Smooth muscle cell (in vitro differentiated cells): ENCODE measurements at regions not wholly inside any gene's neighbourhood (a gene's known extent, or its start where the extent isn't known, plus 50 kb on each side); places are given as distances from the start of the nearest gene placed in this dataset.
"Not testable (repeated sequence)": the region's sequence is repeated elsewhere in the genome, so short reads cannot be mapped to it uniquely, and the experiment has no call there.

Source experiments
- DNase-seq: peaks from one replicate; lab custom pipeline; 2025; ENCODE audit not compliant: unreplicated experiment; lab: John Stamatoyannopoulos, UW
- H2AFZ ChIP-seq: fragments of 200-600 bp; sonication (generic); 2 replicates; pipeline ENCODE4 v1.6.0; 2016; ENCODE audit warnings: antibody characterized with exemption, low read depth, mild to moderate bottlenecking
- H3F3A ChIP-seq: fragments of 200-600 bp; sonication (generic); 2 replicates; pipeline ENCODE4 v1.6.0; 2017; ENCODE audit warnings: antibody characterized with exemption, low read depth
- H3K27ac ChIP-seq: fragments of 200-600 bp; sonication (generic); 2 replicates; pipeline ENCODE4 v1.5.1; 2016; ENCODE audit warnings: low read depth, mild to moderate bottlenecking
- H3K27me3 ChIP-seq: fragments of 200-600 bp; sonication (generic); 2 replicates; pipeline ENCODE4 v1.6.1; 2016; ENCODE audit warnings: low read depth, mild to moderate bottlenecking
- H3K36me3 ChIP-seq: fragments of 200-600 bp; sonication (generic); 2 replicates; pipeline ENCODE4 v1.5.1; 2016; ENCODE audit warnings: low read depth
- H3K4me1 ChIP-seq: fragments of 200-600 bp; sonication (generic); 2 replicates; pipeline ENCODE4 v1.5.1; 2016; ENCODE audit warnings: low read depth
- H3K4me2 ChIP-seq: fragments of 200-600 bp; sonication (generic); 2 replicates; pipeline ENCODE4 v1.6.0; 2016; ENCODE audit warnings: mild to moderate bottlenecking
- H3K4me3 ChIP-seq: fragments of 200-600 bp; sonication (generic); 2 replicates; pipeline ENCODE4 v1.5.1; 2016; ENCODE audit warnings: mild to moderate bottlenecking
- H3K79me2 ChIP-seq: fragments of 200-600 bp; sonication (generic); 2 replicates; pipeline ENCODE4 v1.6.0; 2016; ENCODE audit warnings: low read depth, mild to moderate bottlenecking
- H3K9ac ChIP-seq: fragments of 200-600 bp; sonication (generic); 2 replicates; pipeline ENCODE4 v1.6.0; 2016; ENCODE audit warnings: low read depth
- H3K9me3 ChIP-seq: fragments of 200-600 bp; sonication (generic); replicated peaks from 2 replicates; pipeline ENCODE4 v1.5.1; 2016; ENCODE audit warnings: low read depth
- H4K20me1 ChIP-seq: fragments of 200-600 bp; sonication (generic); 2 replicates; pipeline ENCODE4 v1.6.0; 2016; ENCODE audit warnings: low read depth
- CTCF ChIP-seq: fragments of 200-600 bp; sonication (generic); IDR thresholded peaks from 2 replicates; pipeline ENCODE4 v1.5.1; 2017; ENCODE audit warnings: borderline replicate concordance, mild to moderate bottlenecking, antibody characterized with exemption; ENCODE audit not compliant: insufficient read depth, poor library complexity, severe bottlenecking
- WGBS: methylation state at CpG from one replicate; pipeline ENCODE4 v1.1.7; 2016; ENCODE audit warnings: low lambda C conversion rate; 5-methylcytosine and 5-hydroxymethylcytosine counted together

- H3K9ac ChIP-seq, H3K9me3 ChIP-seq, H3K4me2 ChIP-seq, DNase-seq, H3K27ac ChIP-seq, H3K36me3 ChIP-seq, H2AFZ ChIP-seq, H4K20me1 ChIP-seq, H3K4me1 ChIP-seq, H3K4me3 ChIP-seq, H3K27me3 ChIP-seq, H3K79me2 ChIP-seq, H3F3A ChIP-seq: not testable (repeated sequence)
- 65% methylated on average over 14 of the region's 17 CpGs for WGBS
Observed at GRCh38 chr14:106234525-106235254, 708.3 kb downstream of the TMEM121 start.

GRCh38 chr14:106235356-106236159 lies 709.2 kb downstream of the TMEM121 start:
- Histone ChIP-seq H3K9ac (no peak overlapping the region), H4K20me1 (no peaks in the 10 kb centered on the region), H3K36me3 (no peaks in the 10 kb centered on the region), H3K4me3 (no peak overlapping the region), H3F3A (no peaks in the 10 kb centered on the region), H3K27ac (no peak overlapping the region), H3K4me2 (no peak overlapping the region), H3K79me2 (no peaks in the 10 kb centered on the region), H3K9me3 (peaks cover 2% of the 10 kb centered on the region), H3K27me3 (no peaks in the 10 kb centered on the region), H3K4me1 (no peaks in the 10 kb centered on the region), H2AFZ (no peak overlapping the region)
- WGBS = 61% methylated on average over 10 of the region's 10 CpGs
- no peak for DNase-seq
- no peak for TF ChIP-seq CTCF

- Histone ChIP-seq H3F3A (no peaks in the 10 kb centered on the region), H3K9me3 (peaks cover 3% of the 10 kb centered on the region), H3K9ac (no peak overlapping the region), H3K4me1 (no peaks in the 10 kb centered on the region), H4K20me1 (no peaks in the 10 kb centered on the region), H3K27ac (no peak overlapping the region), H3K4me3 (no peak overlapping the region), H2AFZ (no peak overlapping the region), H3K4me2 (no peak overlapping the region), H3K79me2 (no peaks in the 10 kb centered on the region), H3K27me3 (no peaks in the 10 kb centered on the region), H3K36me3 (no peaks in the 10 kb centered on the region)
- WGBS = 40% methylated on average over 6 of the region's 6 CpGs
- DNase-seq = no peak
- no peak for TF ChIP-seq CTCF
Observed at GRCh38 chr14:106248321-106249192, 722.2 kb downstream of the TMEM121 start.

GRCh38 chr14:106253995-106254394 lies 727.6 kb downstream of the TMEM121 start:
- WGBS = 76% methylated on average over 5 of the region's 5 CpGs
- not testable (repeated sequence) for H3K27ac ChIP-seq, H3K79me2 ChIP-seq, H3K9ac ChIP-seq, H3K27me3 ChIP-seq, H3K9me3 ChIP-seq, H3K4me2 ChIP-seq, H4K20me1 ChIP-seq, H3K4me1 ChIP-seq, H3K36me3 ChIP-seq, H2AFZ ChIP-seq, H3K4me3 ChIP-seq, DNase-seq, H3F3A ChIP-seq

- H3K4me2 ChIP-seq, H2AFZ ChIP-seq, H3K4me1 ChIP-seq, H3K4me3 ChIP-seq, DNase-seq, H3K9ac ChIP-seq, H3K36me3 ChIP-seq, H3K27me3 ChIP-seq, H4K20me1 ChIP-seq, H3K79me2 ChIP-seq, H3K27ac ChIP-seq, H3F3A ChIP-seq: not testable (repeated sequence)
- peaks cover 10% of the 10 kb centered on the region for H3K9me3 ChIP-seq
- 54% methylated on average over 16 of the region's 16 CpGs for WGBS
Observed at GRCh38 chr14:106257569-106257994, 731.2 kb downstream of the TMEM121 start.
